ENCODE measurements at regions not wholly inside any gene's neighbourhood (a gene's known extent, or its start where the extent isn't known, plus 50 kb on each side); places are given as distances from the start of the nearest gene placed in this dataset.

DNA sequence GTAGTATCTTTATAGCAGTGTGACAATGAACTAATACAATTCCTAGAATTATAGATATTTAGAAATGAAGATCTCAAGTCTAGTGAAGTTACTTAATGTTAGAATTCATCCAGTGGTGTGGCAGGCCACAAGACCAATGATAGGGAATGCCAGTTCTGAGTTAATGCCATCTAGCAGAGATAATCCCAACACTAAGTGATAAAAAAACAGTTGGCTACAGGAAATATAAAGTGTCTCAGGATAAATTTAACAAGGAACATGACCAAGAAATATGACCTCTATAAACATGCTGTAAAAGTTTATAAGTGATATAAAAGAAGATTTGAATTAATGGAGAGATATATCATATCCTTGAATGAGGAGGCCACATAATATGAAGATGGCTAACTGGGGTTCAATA lies 1790.5 kb upstream of the ADGRL3 start:
- H2BK15ac ChIP-seq (ENCODE audit: low read length), result no peak overlapping the region
- H2BK12ac ChIP-seq (ENCODE audit: low read depth, low read length), result no peak overlapping the region
- no peaks in the 10 kb centered on the region; a peak in 1 of 8 replicates for H3K36me3 ChIP-seq (ENCODE audit: control insufficient read depth in 2 of 4, insufficient read depth in 4 of 4, low read length in 3 of 4)
- DNase-seq (ENCODE audit: low read depth in 1 of 2, low spot score in 2 of 2) (no peak), FAIRE-seq (no peak)
- H2BK5ac ChIP-seq (ENCODE audit: low read depth, low read length), result no peak overlapping the region
- no peak for TF ChIP-seq BACH1 (IDR thresholded peaks at IDR 0.05; ENCODE audit: low read length)
- TF ChIP-seq BCL11A (IDR thresholded peaks at IDR 0.05; ENCODE audit: low read depth in 2 of 2, low read length in 2 of 2), result no peak
- no peak for TF ChIP-seq PHF8 (conservative IDR thresholded peaks at IDR 0.05; ENCODE audit: low read depth, low read length)
- TF ChIP-seq SIN3A (conservative IDR thresholded peaks at IDR 0.05 in 1 of 2, IDR thresholded peaks at IDR 0.05 in 1 of 2; ENCODE audit: low read depth in 1 of 2, low read length in 2 of 2), result no peak
- no peak for TF ChIP-seq POLR2A (IDR thresholded peaks at IDR 0.05; ENCODE audit: control extremely low read depth in 1 of 2, low read depth in 2 of 2, low read length in 2 of 2)
- TF ChIP-seq KDM4A (IDR thresholded peaks at IDR 0.05; ENCODE audit: low read depth, low read length, severe bottlenecking), result no peak
- TF ChIP-seq, protein P1, sequence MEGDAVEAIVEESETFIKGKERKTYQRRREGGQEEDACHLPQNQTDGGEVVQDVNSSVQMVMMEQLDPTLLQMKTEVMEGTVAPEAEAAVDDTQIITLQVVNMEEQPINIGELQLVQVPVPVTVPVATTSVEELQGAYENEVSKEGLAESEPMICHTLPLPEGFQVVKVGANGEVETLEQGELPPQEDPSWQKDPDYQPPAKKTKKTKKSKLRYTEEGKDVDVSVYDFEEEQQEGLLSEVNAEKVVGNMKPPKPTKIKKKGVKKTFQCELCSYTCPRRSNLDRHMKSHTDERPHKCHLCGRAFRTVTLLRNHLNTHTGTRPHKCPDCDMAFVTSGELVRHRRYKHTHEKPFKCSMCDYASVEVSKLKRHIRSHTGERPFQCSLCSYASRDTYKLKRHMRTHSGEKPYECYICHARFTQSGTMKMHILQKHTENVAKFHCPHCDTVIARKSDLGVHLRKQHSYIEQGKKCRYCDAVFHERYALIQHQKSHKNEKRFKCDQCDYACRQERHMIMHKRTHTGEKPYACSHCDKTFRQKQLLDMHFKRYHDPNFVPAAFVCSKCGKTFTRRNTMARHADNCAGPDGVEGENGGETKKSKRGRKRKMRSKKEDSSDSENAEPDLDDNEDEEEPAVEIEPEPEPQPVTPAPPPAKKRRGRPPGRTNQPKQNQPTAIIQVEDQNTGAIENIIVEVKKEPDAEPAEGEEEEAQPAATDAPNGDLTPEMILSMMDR (IDR thresholded peaks at IDR 0.05; ENCODE audit: control extremely low read depth in 1 of 3, insufficient read depth in 1 of 3, low read depth in 1 of 3, low read length in 3 of 3), result no peak
- no peak for TF ChIP-seq SP2 (IDR thresholded peaks at IDR 0.05; ENCODE audit: low read length)
- no peak overlapping the region for H3K56ac ChIP-seq (replicated peaks; ENCODE audit: insufficient read length, low read depth, low read length)
- no peak overlapping the region for H2AK5ac ChIP-seq (ENCODE audit: low read depth, low read length)
- no peak overlapping the region for H2AFZ ChIP-seq (ENCODE audit: low read length)
- H3K9ac ChIP-seq (replicated peaks in 1 of 4; ENCODE audit: extremely low read depth in 1 of 4, low read depth in 3 of 4, low read length in 3 of 4), result no peak overlapping the region
- ChIA-PET CTCF (ENCODE audit: partially characterized antibody) (no interaction called here), POLR2A (ENCODE audit: partially characterized antibody) (no interaction called here)
- H3K79me1 ChIP-seq (ENCODE audit: low read depth, low read length), result no peaks in the 10 kb centered on the region
- H3K79me2 ChIP-seq (ENCODE audit: control insufficient read depth in 1 of 2, insufficient read depth in 2 of 2, low read length in 2 of 2), result no peaks in the 10 kb centered on the region
- no peak overlapping the region for H2BK120ac ChIP-seq (replicated peaks; ENCODE audit: low read depth, low read length)
- 0 out of 4 replicates have a peak, but pooled peaks cover 0 to 4% of the 10 kb centered on the region in 2 experiments for H3K9me3 ChIP-seq (ENCODE audit: insufficient read depth in 2 of 2, low read depth in 1 of 2, low read length in 1 of 2)
- no peak overlapping the region for H2BK20ac ChIP-seq (ENCODE audit: low read length)
- H3K23me2 ChIP-seq (ENCODE audit: low read depth, low read length), result no peaks in the 10 kb centered on the region
- no peak overlapping the region for H3K14ac ChIP-seq (ENCODE audit: insufficient read length)
- H3K4me3 ChIP-seq (ENCODE audit: extremely low read depth in 1 of 4, insufficient read depth in 2 of 4, low read depth in 3 of 4, low read length in 4 of 4), result no peak overlapping the region
- H3K27ac ChIP-seq (ENCODE audit: low read depth, low read length), result no peak overlapping the region
- H3K18ac ChIP-seq (ENCODE audit: extremely low read depth, low read length), result no peak overlapping the region
- H4K20me1 ChIP-seq (replicated peaks in 1 of 2; ENCODE audit: control insufficient read depth in 1 of 2, insufficient read depth in 2 of 2, low read length in 2 of 2), result no peaks in the 10 kb centered on the region
- no peaks in the 10 kb centered on the region for H3K4me1 ChIP-seq (replicated peaks in 1 of 4; ENCODE audit: control insufficient read depth in 3 of 4, insufficient read depth in 4 of 4, low read length in 3 of 4)
- H3K4ac ChIP-seq (replicated peaks; ENCODE audit: insufficient read length, low read depth, low read length), result no peak overlapping the region
- no peak overlapping the region for H3K23ac ChIP-seq (ENCODE audit: insufficient read length)
- H3K4me2 ChIP-seq (ENCODE audit: insufficient read depth in 1 of 2, low read depth in 2 of 2, low read length in 2 of 2), result no peak overlapping the region
- no peak overlapping the region for H4K5ac ChIP-seq (ENCODE audit: insufficient read length, low read depth, low read length)
- H3K27me3 ChIP-seq (replicated peaks in 1 of 4; ENCODE audit: control insufficient read depth in 3 of 4, extremely low read depth in 1 of 4, insufficient read depth in 3 of 4, low read length in 3 of 4), result no peaks in the 10 kb centered on the region
- no peak overlapping the region for H4K91ac ChIP-seq (replicated peaks; ENCODE audit: insufficient read length, low read length)
- H4K8ac ChIP-seq (ENCODE audit: extremely low read depth, insufficient read depth, low read length), result no peak overlapping the region
